Stomach (tissue), 8 donors: ENCODE measurements at regions not wholly inside any gene's neighbourhood (a gene's known extent, or its start where the extent isn't known, plus 50 kb on each side); places are given as distances from the start of the nearest gene placed in this dataset.

Source experiments
- DNase-seq, 2 donors: peaks; one replicate each; pipeline versions ENCODE4 v3.0.0 to v3.0.0-alpha.2; 2013 to 2019
- H3K27ac ChIP-seq, 5 donors: fragments of 200-600 bp in 4 of 5; sonication (generic) in 4 of 5; one replicate each; pipeline ENCODE4 v1.5.1; 2013 to 2019; ENCODE audit warnings: mild to moderate bottlenecking in 1 of 5, moderate library complexity in 1 of 5
- H3K27me3 ChIP-seq, 3 donors: fragments of 200-600 bp; sonication (generic); one replicate each; pipeline ENCODE4 v1.5.1; 2017 to 2019; ENCODE audit warnings: mixed run types in 1 of 3
- H3K36me3 ChIP-seq, 4 donors: fragments of 200-600 bp; sonication (generic); 1 replicate in 3 of 4; 2 replicates in 1 of 4; pipeline ENCODE4 v1.5.1; 2016 to 2019
- H3K4me1 ChIP-seq, 4 donors: fragments of 200-600 bp; sonication (generic); one replicate each; pipeline ENCODE4 v1.5.1; 2016 to 2019
- H3K4me3 ChIP-seq, 4 donors: fragments of 200-600 bp; sonication (generic) in 3 of 4; one replicate each; pipeline ENCODE4 v1.5.1; 2016 to 2019; ENCODE audit warnings: mild to moderate bottlenecking in 1 of 4
- H3K9me3 ChIP-seq, 4 donors: fragments of 200-600 bp; sonication (generic); one replicate each; pipeline ENCODE4 v1.5.1; 2016 to 2019
- CTCF ChIP-seq, 7 experiments: fragments of 450-650 bp in 4 of 7; fragments of 200-600 bp in 3 of 7; sonication (generic) in 3 of 7; IDR thresholded peaks; one replicate each; pipeline ENCODE4 v1.5.1; 2016 to 2019; ENCODE audit warnings: antibody characterized with exemption in 7 of 7, control low read depth in 2 of 7, mild to moderate bottlenecking in 1 of 7
- EP300 ChIP-seq: sonication (generic); formaldehyde crosslinking; IDR thresholded peaks from one replicate; pipeline ENCODE4 v1.6.1; 2017; ENCODE audit warnings: antibody characterized with exemption
- POLR2A ChIP-seq, 4 donors: fragments of 450-650 bp; IDR thresholded peaks; one replicate each; pipeline ENCODE4 v1.6.1; 2016; ENCODE audit warnings: antibody characterized with exemption in 4 of 4, control low read depth in 2 of 4, mild to moderate bottlenecking in 1 of 4, moderate library complexity in 1 of 4
- POLR2AphosphoS5 ChIP-seq, 3 donors: sonication (generic); formaldehyde crosslinking; IDR thresholded peaks; one replicate each; pipeline ENCODE4 v1.6.1; 2016; ENCODE audit warnings: antibody characterized with exemption in 3 of 3
- WGBS, 5 donors: extraction: QIAGEN DNeasy Blood & Tissue Kit in 3 of 5; methylation state at CpG; one replicate each; pipeline versions ENCODE4 v1.1.5 to v1.1.7; 2013 to 2018; 5-methylcytosine and 5-hydroxymethylcytosine counted together
- intact Hi-C: fragments of 100-400 bp; cut with DNase I; formaldehyde crosslinking; loops from one replicate; pipeline ENCODE4 v1.15.1; 2023; ENCODE audit warnings: low total_unique reads
- donor health status: healthy with polysubstance abuse.
- donor health status: Bipolar disorder and iron deficiency.
- donor health status: healthy.

GRCh38 chr5:35417040-35417439, 186.8 kb upstream of the PRLR start:
- Histone ChIP-seq H3K36me3 (no peaks in the 10 kb centered on the region), H3K27ac (no peak overlapping the region), H3K4me1 (peaks cover 0 to 4% (median 0%) of the 10 kb centered on the region in 4 donors), H3K4me3 (no peak overlapping the region), H3K9me3 (no peaks in the 10 kb centered on the region), H3K27me3 (no peaks in the 10 kb centered on the region)
- DNase-seq: no peak
- WGBS, 5 donors: 45 to 63% (median 60%) methylated on average over 4 of the region's 4 CpGs
- TF ChIP-seq CTCF (IDR thresholded peaks at IDR 0.05) (no peak), POLR2AphosphoS5 (IDR thresholded peaks at IDR 0.05) (no peak), POLR2A (IDR thresholded peaks at IDR 0.05) (no peak)
- intact Hi-C loops: no loop called here

- no peak for DNase-seq
Observed at GRCh38 chr5:35416217-35416988, 186.1 kb upstream of the PRLR start.

GRCh38 chr5:35415309-35415708, 185.0 kb upstream of the PRLR start:
- DNase-seq: no peak
- WGBS, 5 donors: 81 to 93% (median 88%) methylated on average over 2 of the region's 2 CpGs
- intact Hi-C loops: no loop called here

More at GRCh38 chr5:35416217-35416988, 186.1 kb upstream of the PRLR start:
- Histone ChIP-seq H3K27me3 (no peaks in the 10 kb centered on the region), H3K4me1 (peaks cover 0 to 4% (median 0%) of the 10 kb centered on the region in 4 donors), H3K36me3 (no peaks in the 10 kb centered on the region), H3K9me3 (no peaks in the 10 kb centered on the region), H3K4me3 (no peak overlapping the region), H3K27ac (no peak overlapping the region)
- TF ChIP-seq POLR2A (IDR thresholded peaks at IDR 0.05): no peak
- TF ChIP-seq POLR2AphosphoS5 (IDR thresholded peaks at IDR 0.05): no peak
- TF ChIP-seq CTCF (IDR thresholded peaks at IDR 0.05): no peak
- no peak for TF ChIP-seq EP300
- 41 to 49% (median 46%) methylated on average over 6 of the region's 6 CpGs for WGBS, 5 donors
- intact Hi-C loops: no loop called here

GRCh38 chr5:35409361-35409760, 179.1 kb upstream of the PRLR start:
- intact Hi-C loops: no loop called here
- WGBS, 5 donors: 64 to 80% (median 76%) methylated on average over 1 of the region's 1 CpG
- no peak overlapping the region for H3K4me3 ChIP-seq

More at GRCh38 chr5:35415309-35415708, 185.0 kb upstream of the PRLR start:
- peaks cover 0 to 4% (median 0%) of the 10 kb centered on the region in 4 donors for H3K4me1 ChIP-seq
- TF ChIP-seq CTCF (IDR thresholded peaks at IDR 0.05) (no peak), POLR2AphosphoS5 (IDR thresholded peaks at IDR 0.05) (no peak), EP300 (no peak), POLR2A (IDR thresholded peaks at IDR 0.05) (no peak)
- H3K9me3 ChIP-seq: no peaks in the 10 kb centered on the region
- no peaks in the 10 kb centered on the region for H3K36me3 ChIP-seq
- no peak overlapping the region for H3K27ac ChIP-seq
- H3K27me3 ChIP-seq: no peaks in the 10 kb centered on the region
- no peak overlapping the region for H3K4me3 ChIP-seq

More at GRCh38 chr5:35409361-35409760, 179.1 kb upstream of the PRLR start:
- TF ChIP-seq CTCF (IDR thresholded peaks at IDR 0.05) (no peak), POLR2A (IDR thresholded peaks at IDR 0.05) (no peak), EP300 (no peak), POLR2AphosphoS5 (IDR thresholded peaks at IDR 0.05) (no peak)
- Histone ChIP-seq H3K4me1 (no peaks in the 10 kb centered on the region), H3K27ac (no peak overlapping the region), H3K27me3 (no peaks in the 10 kb centered on the region), H3K36me3 (no peaks in the 10 kb centered on the region), H3K9me3 (no peaks in the 10 kb centered on the region)
- DNase-seq: no peak
